SU-DHL-6 (cell line): ENCODE measurements at regions not wholly inside any gene's neighbourhood (a gene's known extent, or its start where the extent isn't known, plus 50 kb on each side); places are given as distances from the start of the nearest gene placed in this dataset.

Experiments
- H2AFZ ChIP-seq: fragments of 200-600 bp; sonication (generic); 2 replicates; pipeline ENCODE4 v1.6.1; 2014; ENCODE audit warnings: low read depth, mild to moderate bottlenecking, moderate library complexity, mixed read lengths, antibody characterized with exemption, low read length; ENCODE audit not compliant: severe bottlenecking
- H3F3A ChIP-seq: fragments of 200-600 bp; shearing (Covaris generic); 2 replicates; pipeline ENCODE4 v1.6.0; 2016; ENCODE audit warnings: antibody characterized with exemption, mild to moderate bottlenecking; ENCODE audit not compliant: insufficient read depth
- H3K27ac ChIP-seq: fragments of 200-600 bp; sonication (generic); 2 replicates; pipeline ENCODE4 v1.5.1; 2016; ENCODE audit warnings: low read depth, mild to moderate bottlenecking, low read length, moderate library complexity, mixed read lengths
- H3K27me3 ChIP-seq: fragments of 200-600 bp; sonication (generic), shearing (Covaris generic); 2 replicates; pipeline ENCODE4 v1.6.0; 2014; ENCODE audit warnings: mild to moderate bottlenecking, low read length
- H3K36me3 ChIP-seq: fragments of 200-600 bp; sonication (generic); 2 replicates; pipeline ENCODE4 v1.6.1; 2014; ENCODE audit warnings: mild to moderate bottlenecking, low read length, mixed read lengths
- H3K4me2 ChIP-seq: fragments of 300-600, 200-600 bp; shearing (Covaris generic), sonication (generic); 2 replicates; pipeline ENCODE4 v1.6.0; 2014; ENCODE audit warnings: low read length, low read depth, mild to moderate bottlenecking; ENCODE audit not compliant: poor library complexity, severe bottlenecking
- H3K4me3 ChIP-seq: fragments of 200-600 bp; sonication (generic); 2 replicates; pipeline ENCODE4 v1.5.1; 2014; ENCODE audit warnings: antibody characterized with exemption, low read length, mild to moderate bottlenecking, mixed read lengths; ENCODE audit not compliant: insufficient read depth, poor library complexity, severe bottlenecking
- H3K79me2 ChIP-seq: fragments of 200-600 bp; sonication (generic); 2 replicates; pipeline ENCODE4 v1.6.1; 2014; ENCODE audit warnings: mild to moderate bottlenecking, low read length, moderate library complexity; ENCODE audit not compliant: insufficient read depth
- H3K9ac ChIP-seq: fragments of 200-600 bp; sonication (generic); 2 replicates; pipeline ENCODE4 v1.7.0; 2014; ENCODE audit warnings: mild to moderate bottlenecking, low read length
- H3K9me2 ChIP-seq: fragments of 200-600 bp; sonication (generic); replicated peaks from 2 replicates; pipeline ENCODE4 v1.6.1; 2014; ENCODE audit warnings: low read length; ENCODE audit not compliant: insufficient read depth
- H3K9me3 ChIP-seq: fragments of 200-600 bp; sonication (generic); 2 replicates; pipeline ENCODE4 v1.6.1; 2014; ENCODE audit warnings: low read length, mixed read lengths; ENCODE audit not compliant: insufficient read depth
- H4K20me1 ChIP-seq: fragments of 200-600 bp; sonication (generic); 2 replicates; pipeline ENCODE4 v1.6.1; 2014; ENCODE audit warnings: low read depth, mild to moderate bottlenecking, antibody characterized with exemption, low read length, moderate library complexity, mixed read lengths
- CTCF ChIP-seq: fragments of 200-600 bp; sonication (generic); IDR thresholded peaks from one replicate; pipeline ENCODE4 v1.5.1; 2017; ENCODE audit warnings: antibody characterized with exemption, mild to moderate bottlenecking, low read length, moderate library complexity; ENCODE audit not compliant: insufficient read depth, poor library complexity, severe bottlenecking
- EZH2phosphoT487 ChIP-seq: fragments of 200-600 bp; sonication (generic), shearing (Covaris generic); conservative IDR thresholded peaks from 2 replicates; pipeline ENCODE4 v1.6.1; 2018; ENCODE audit warnings: mild to moderate bottlenecking, antibody characterized with exemption, low read length, moderate library complexity, mixed read lengths

- no peaks in the 10 kb centered on the region for H3K79me2 ChIP-seq
- no peaks in the 10 kb centered on the region for H3F3A ChIP-seq
- H3K4me3 ChIP-seq: no peak overlapping the region
- no peaks in the 10 kb centered on the region for H3K9me3 ChIP-seq
- no peaks in the 10 kb centered on the region for H3K36me3 ChIP-seq
- H3K4me2 ChIP-seq: no peak overlapping the region
- no peaks in the 10 kb centered on the region for H4K20me1 ChIP-seq
- no peaks in the 10 kb centered on the region for H3K9me2 ChIP-seq
- no peak overlapping the region for H2AFZ ChIP-seq
- H3K27me3 ChIP-seq: no peaks in the 10 kb centered on the region
- TF ChIP-seq EZH2phosphoT487 (no peak), CTCF (peak; percentile 66)
- H3K27ac ChIP-seq: no peak overlapping the region
- H3K9ac ChIP-seq: no peak overlapping the region
These were observed 432.7 kb upstream of the ASIC2 start for GRCh38 chr17:33725675-33726271.

GRCh38 chr17:33730131-33730530, 437.0 kb upstream of the ASIC2 start:
- no peak overlapping the region for H3K4me2 ChIP-seq

GRCh38 chr17:33732116-33732515, 439.0 kb upstream of the ASIC2 start:
- Histone ChIP-seq H3K9me3 (no peaks in the 10 kb centered on the region), H3K36me3 (no peaks in the 10 kb centered on the region), H3K9ac (no peak overlapping the region), H3K9me2 (no peaks in the 10 kb centered on the region), H3K27ac (no peak overlapping the region), H3K79me2 (no peaks in the 10 kb centered on the region), H4K20me1 (no peaks in the 10 kb centered on the region), H3K27me3 (no peaks in the 10 kb centered on the region), H2AFZ (no peak overlapping the region), H3K4me2 (no peak overlapping the region), H3K4me3 (no peak overlapping the region), H3F3A (no peaks in the 10 kb centered on the region)
- TF ChIP-seq EZH2phosphoT487: no peak
- TF ChIP-seq CTCF: no peak

More at GRCh38 chr17:33730131-33730530, 437.0 kb upstream of the ASIC2 start:
- no peaks in the 10 kb centered on the region for H4K20me1 ChIP-seq
- no peak overlapping the region for H3K4me3 ChIP-seq
- H3K27me3 ChIP-seq: no peaks in the 10 kb centered on the region
- TF ChIP-seq EZH2phosphoT487 (no peak), CTCF (no peak)
- H3K9me3 ChIP-seq: no peaks in the 10 kb centered on the region
- no peaks in the 10 kb centered on the region for H3K79me2 ChIP-seq
- H3K36me3 ChIP-seq: no peaks in the 10 kb centered on the region
- H3K27ac ChIP-seq: no peak overlapping the region
- no peaks in the 10 kb centered on the region for H3F3A ChIP-seq
- no peaks in the 10 kb centered on the region for H3K9me2 ChIP-seq
- H2AFZ ChIP-seq: no peak overlapping the region
- no peak overlapping the region for H3K9ac ChIP-seq
